ENCODE measurements at regions not wholly inside any gene's neighbourhood (a gene's known extent, or its start where the extent isn't known, plus 50 kb on each side); places are given as distances from the start of the nearest gene placed in this dataset.

DNA sequence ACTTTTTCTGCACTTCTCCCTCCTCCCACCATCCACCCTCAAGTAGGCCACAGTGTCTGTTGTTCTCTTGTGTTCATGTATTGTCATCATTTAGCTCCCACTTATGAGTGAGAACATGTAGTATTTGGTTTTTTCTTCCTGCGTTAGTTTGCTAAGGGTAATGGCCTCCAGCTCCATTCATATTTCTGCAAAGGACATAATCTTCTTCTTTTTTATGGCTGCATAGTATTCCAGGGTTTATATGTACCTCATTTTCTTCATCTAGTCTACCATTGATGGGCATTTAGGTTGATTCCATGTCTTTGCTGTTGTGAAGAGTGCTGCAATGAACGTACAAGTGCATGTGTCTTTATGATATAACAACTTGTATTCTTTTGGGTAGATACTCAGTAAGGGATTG lies 230.4 kb downstream of the ARL4A start:
- no peak for TF ChIP-seq CTCF (IDR thresholded peaks at IDR 0.05)
- no peak for TF ChIP-seq POLR2A (IDR thresholded peaks at IDR 0.05)
- TF ChIP-seq EP300 (IDR thresholded peaks at IDR 0.05) = no peak

Measured in suprapubic skin (tissue), 3 donors.